GM21529 (cell line): ENCODE measurements at regions not wholly inside any gene's neighbourhood (a gene's known extent, or its start where the extent isn't known, plus 50 kb on each side); places are given as distances from the start of the nearest gene placed in this dataset.
"Not testable (repeated sequence)": the region's sequence is repeated elsewhere in the genome, so short reads cannot be mapped to it uniquely, and the experiment has no call there.

ENCODE experiments used
- ATAC-seq: cut with Tn5 transposase; IDR thresholded peaks from one replicate; pipeline ENCODE4 v1.9.1; 2021; ENCODE audit not compliant: unreplicated experiment

- ATAC-seq = no peak
Observed at GRCh38 chr5:99765011-99765410, 770.2 kb upstream of the FAM174A start.

DNA sequence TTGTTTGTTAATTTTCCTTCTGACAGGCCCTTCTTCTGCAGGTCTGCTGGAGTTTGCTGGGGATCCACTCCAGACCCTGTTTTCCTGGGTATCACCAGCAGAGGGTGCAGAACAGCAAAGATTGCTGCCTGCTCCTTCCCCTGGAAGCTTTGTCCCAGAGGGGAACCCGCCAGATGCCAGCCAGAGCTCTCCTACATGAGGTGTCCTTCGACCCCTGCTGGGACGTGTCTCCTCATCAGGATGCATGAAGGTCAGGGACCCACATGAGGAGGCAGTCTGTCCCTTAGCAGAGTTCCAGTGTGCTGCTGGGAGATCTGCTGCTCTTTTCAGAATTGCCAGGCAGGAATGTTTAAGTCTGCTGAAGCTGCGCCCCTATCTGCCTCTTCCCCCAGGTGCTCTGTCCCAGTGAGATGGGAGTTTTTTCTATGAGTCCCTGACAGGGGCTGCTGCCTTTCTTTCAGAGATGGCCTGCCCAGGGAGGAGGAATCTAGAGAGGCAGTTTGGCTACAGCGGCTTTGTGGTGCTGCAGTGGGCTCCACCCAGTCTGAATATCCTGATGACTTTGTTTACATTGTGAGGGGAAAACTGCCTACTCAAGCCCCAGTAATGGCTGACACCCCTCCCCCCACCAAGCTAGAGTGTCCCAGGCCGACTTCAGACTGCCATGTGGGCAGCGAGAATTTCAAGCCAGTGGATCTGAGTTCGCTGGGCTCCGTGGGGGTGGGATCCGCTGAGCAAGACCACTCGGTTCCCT lies 772.0 kb upstream of the FAM174A start:
- no peak for ATAC-seq

DNA sequence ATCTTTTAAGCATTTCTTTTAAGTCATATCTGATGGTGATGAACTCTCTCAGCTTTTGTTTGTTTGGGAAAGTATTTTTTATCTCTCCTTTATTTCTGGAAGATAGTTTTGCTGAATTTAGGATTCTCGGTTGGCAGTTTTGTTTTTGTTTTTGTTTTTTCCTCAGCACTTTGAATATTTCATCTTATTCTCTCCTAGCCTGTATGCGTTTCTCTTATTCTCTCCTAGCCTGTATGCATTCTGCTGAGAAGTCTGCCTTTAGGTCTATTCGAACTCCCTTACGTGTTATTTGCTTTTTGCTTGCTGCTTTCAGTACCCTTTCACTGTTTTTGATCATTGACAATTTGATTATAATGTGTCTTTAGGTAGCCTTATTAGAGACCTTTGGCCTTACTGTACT lies 787.8 kb upstream of the FAM174A start:
- no peak for ATAC-seq

DNA sequence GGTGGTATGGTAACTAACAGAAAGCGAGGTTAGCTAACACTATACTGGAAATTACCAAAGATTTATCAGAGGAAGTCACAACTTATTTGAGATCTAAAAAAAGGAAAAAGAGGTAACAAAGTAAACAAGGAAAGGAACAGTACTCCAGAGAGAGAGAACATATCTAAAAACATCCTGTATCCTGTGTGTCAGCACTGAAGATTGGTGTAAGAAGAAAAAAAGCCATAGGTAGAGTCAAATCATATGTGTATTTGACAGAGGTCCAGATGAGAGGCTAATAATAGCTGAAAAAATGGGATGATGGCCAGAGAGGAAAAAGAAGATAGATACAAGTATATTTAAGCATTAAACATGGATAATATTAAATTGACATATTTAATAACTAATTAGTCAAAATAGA lies 802.0 kb upstream of the FAM174A start:
- not testable (repeated sequence) for ATAC-seq

DNA sequence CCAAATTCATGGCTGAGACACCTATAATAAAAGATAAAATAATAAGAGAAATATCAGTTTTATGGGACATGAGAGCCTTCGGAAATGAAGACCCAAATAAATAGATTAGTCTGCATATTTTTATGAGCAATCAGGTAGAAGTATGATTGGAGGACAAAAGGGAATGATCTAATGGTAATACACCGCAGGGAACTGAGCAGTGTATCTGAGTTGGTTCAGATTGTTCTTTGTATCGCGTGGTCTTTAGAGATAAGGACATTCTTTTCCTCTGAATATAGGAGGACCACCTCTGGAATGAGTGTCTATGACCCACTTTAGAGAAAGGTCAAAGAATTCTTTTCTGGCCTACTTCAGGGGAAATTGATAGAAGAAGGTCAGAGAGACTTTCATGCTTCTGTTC lies 801.8 kb upstream of the CHD1 start:
- not testable (repeated sequence) for ATAC-seq

- no peak for ATAC-seq
Observed at GRCh38 chr5:99724732-99725290, 796.0 kb upstream of the CHD1 start.

DNA sequence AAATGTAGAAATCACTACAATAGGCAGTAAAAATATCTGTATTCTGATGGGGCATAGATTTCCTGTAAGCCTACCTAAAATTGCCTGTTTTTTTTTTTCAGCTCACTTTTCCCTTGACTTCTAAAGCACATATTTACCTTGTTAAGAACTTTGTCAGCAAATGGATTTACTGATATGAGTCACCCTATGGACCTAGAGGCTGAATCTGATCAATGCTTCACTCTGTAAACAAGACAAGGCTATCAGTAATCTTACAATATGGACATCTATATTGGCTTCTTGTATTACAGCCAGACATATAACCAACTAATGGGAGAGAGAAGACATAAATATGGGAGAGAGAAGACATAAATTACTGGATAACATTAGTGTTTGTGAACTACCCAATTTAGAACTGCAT lies 792.7 kb upstream of the CHD1 start:
- no peak for ATAC-seq

- no peak for ATAC-seq
Observed at GRCh38 chr5:99715921-99716320, 787.1 kb upstream of the CHD1 start.

DNA sequence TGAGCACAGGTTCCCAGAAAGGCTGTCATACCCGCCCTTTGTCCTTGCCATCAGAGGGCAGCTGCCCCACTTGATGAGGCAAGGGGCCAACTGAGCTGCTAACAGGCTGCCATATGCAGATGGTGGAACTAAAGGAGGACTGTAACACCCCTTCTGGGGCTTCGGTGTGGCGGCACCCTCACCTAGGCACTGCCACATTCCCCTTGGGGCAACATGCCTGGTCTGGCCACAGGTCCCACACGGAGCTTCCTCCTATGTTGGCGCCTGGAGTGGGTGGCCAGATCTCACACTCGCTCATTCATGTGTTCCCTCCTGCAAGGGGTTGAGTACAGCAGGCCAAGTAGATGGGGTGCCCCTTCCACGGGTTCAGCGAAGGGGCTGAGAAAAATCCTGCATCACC lies 777.4 kb upstream of the CHD1 start:
- ATAC-seq = no peak

DNA sequence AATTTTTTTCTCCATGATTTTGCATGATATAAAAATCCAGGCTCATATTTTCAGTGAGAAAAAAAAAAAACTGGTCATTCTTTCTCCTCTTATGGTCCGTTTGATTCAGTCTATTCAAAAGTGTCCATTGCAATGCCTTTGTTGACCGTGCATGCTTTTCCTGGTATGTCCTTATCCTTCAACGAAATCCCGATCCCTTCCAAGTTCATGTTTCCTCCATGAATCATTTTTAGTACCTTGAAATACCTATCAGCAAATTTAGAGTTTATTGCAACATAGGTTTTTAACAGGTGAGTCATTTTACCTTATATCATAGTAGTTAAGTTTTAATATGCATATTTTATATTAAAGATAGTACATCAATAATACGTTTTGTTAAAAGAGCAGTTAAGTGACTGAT lies 773.8 kb upstream of the CHD1 start:
- no peak for ATAC-seq

- ATAC-seq = no peak
Observed at GRCh38 chr5:99694884-99695283, 766.1 kb upstream of the CHD1 start.

DNA sequence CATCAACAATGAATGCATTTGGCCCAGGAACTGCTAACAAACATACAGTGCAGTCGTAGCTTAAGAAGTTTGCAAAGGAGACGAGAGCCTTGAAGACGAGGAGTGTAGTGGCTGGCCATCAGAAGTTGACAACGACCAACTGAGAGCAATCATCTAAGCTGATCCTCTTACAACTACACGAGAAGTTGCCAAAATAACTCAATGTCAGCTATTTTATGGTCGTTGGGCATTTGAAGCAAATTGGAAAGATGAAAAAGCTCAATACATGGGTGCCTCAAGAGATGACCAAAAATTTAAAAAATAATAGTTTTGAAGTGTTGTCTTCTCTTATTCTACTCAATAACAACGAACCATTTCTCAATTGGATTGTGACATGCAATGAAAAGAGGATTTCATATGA lies 757.7 kb upstream of the CHD1 start:
- no peak for ATAC-seq

DNA sequence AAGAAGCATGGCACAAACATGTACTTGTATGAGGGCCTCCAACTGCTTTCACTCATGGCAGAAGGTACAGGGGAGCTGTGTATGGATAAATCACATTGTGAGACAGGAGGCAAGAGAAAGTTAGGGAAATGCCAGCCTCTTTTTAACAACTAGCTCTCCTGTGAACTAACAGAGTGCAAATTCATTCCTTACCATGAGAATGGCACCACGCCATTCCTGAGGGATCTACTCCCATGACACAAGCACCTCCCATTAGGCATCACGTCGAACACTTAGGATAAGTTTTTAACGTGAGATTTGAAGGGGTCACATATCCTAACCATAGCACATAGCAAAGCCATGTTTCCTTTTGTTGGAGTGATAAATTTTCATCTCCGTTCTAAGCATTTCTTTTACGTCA lies 747.2 kb upstream of the CHD1 start:
- no peak for ATAC-seq

- no peak for ATAC-seq
Observed at GRCh38 chr5:99674101-99674500, 745.3 kb upstream of the CHD1 start.

DNA sequence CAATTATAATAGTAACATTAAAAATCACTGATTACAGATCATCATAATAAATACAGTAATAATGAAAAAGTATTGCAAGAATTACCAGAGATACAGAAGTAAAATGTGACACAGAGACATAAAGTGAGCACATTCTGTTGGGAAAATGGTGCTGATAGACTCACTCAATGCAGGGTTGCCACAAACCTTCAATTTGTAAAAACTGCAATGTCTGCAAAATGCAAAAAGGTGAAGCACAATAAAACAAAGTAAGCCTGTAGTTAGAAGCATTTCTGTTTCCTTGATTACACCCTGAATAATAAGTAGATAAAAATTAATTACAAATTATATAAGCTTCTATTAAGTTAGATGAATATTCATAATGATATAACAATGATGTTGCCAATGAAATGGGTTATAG lies 736.2 kb upstream of the CHD1 start:
- ATAC-seq = no peak

GRCh38 chr5:99651298-99651697 lies 722.5 kb upstream of the CHD1 start:
- no peak for ATAC-seq

GRCh38 chr5:99646011-99646647 lies 717.3 kb upstream of the CHD1 start:
- no peak for ATAC-seq

DNA sequence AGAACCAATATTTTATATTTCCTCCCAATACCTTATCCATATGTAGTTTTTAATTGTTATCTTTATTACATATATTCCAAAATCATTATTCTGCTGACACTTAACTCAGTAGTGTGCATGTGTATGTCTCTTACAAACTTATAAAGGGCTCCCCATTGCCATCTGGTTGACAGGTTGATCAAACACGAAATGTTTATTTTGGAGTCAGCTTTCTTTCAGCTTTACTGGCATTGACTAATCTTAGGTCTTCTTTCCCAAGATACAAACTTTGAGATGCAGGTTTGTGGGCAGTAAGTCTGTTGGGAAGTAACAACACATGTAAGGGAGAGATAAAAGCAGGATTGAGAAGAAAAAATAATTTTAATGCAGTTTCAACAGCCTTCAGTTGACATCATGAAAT lies 716.0 kb upstream of the CHD1 start:
- no peak for ATAC-seq

GRCh38 chr5:99640646-99641045 lies 711.8 kb upstream of the CHD1 start:
- ATAC-seq = no peak

DNA sequence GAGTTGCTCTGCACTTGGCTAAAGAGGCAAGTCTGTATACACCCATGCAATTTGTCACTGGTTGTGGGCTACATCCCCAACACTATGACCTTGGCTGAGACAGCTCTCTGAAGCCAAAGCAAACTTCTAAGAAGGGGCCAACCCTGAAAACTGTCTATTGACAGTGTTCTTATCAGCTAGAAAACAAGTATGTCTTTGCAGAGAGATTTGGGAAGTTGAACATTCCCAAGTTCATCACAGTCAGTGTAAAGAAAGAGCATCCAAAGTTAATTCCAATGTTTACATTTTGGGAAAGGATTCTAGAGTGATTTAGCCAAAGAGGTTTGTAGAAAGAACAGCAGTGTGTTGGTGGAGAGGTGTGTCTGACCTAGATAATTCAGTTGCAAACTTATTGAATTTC lies 711.1 kb upstream of the CHD1 start:
- no peak for ATAC-seq

DNA sequence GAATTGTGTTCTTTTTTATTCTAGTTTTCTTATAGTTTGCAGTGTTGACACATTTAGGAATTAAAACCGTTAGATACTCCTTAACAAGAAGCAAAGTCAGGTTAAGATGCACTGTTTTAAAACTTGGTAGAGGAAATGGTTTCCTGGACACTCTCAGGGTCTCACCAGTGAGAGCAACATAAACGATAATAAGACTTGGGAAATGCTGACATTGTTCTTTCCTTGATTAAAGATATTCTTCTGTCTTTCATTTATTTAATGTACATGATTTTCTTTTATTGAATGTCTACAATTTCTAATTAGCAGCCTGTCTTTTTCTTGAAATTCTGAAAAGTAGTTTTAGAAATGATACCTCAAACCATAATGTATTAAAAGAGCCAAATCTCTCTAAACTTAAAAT lies 707.9 kb upstream of the CHD1 start:
- ATAC-seq = no peak
